ENCODE measurements at regions not wholly inside any gene's neighbourhood (a gene's known extent, or its start where the extent isn't known, plus 50 kb on each side); places are given as distances from the start of the nearest gene placed in this dataset.
"Not testable (repeated sequence)": the region's sequence is repeated elsewhere in the genome, so short reads cannot be mapped to it uniquely, and the experiment has no call there.

DNA sequence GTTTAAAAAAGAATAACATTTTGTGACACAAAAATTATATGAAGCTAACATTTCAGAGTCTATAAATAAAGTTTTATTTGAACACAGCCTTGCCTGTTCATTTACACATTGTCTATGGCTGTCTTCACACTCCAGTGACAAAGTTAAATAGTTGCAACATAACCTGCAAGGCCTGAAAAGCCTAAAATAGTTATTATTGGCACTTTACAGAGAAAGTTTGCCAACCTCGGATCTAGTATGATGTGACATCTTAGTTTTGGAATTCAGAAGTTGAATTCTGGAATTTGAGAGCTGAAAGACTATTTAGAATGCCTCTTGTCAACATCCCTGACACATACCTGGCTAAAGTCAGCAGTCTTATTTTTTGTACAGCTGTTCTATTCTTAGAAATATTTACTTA lies 68.3 kb downstream of the DYRK2 start:
- H3K4me3 ChIP-seq (ENCODE audit: low read depth, low read length): no peak overlapping the region
- TF ChIP-seq, protein P1, sequence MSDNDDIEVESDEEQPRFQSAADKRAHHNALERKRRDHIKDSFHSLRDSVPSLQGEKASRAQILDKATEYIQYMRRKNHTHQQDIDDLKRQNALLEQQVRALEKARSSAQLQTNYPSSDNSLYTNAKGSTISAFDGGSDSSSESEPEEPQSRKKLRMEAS (IDR thresholded peaks at IDR 0.05; ENCODE audit: low read depth, low read length): no peak
- TF ChIP-seq MYC (IDR thresholded peaks at IDR 0.05; ENCODE audit: low read depth, low read length): no peak
- TF ChIP-seq, protein P2, sequence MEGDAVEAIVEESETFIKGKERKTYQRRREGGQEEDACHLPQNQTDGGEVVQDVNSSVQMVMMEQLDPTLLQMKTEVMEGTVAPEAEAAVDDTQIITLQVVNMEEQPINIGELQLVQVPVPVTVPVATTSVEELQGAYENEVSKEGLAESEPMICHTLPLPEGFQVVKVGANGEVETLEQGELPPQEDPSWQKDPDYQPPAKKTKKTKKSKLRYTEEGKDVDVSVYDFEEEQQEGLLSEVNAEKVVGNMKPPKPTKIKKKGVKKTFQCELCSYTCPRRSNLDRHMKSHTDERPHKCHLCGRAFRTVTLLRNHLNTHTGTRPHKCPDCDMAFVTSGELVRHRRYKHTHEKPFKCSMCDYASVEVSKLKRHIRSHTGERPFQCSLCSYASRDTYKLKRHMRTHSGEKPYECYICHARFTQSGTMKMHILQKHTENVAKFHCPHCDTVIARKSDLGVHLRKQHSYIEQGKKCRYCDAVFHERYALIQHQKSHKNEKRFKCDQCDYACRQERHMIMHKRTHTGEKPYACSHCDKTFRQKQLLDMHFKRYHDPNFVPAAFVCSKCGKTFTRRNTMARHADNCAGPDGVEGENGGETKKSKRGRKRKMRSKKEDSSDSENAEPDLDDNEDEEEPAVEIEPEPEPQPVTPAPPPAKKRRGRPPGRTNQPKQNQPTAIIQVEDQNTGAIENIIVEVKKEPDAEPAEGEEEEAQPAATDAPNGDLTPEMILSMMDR (IDR thresholded peaks at IDR 0.05; ENCODE audit: low read depth, low read length): no peak
- no peak for TF ChIP-seq POLR2A (IDR thresholded peaks at IDR 0.05; ENCODE audit: extremely low read depth, insufficient read length)
- no peak for DNase-seq (ENCODE audit: low read depth)

DNA sequence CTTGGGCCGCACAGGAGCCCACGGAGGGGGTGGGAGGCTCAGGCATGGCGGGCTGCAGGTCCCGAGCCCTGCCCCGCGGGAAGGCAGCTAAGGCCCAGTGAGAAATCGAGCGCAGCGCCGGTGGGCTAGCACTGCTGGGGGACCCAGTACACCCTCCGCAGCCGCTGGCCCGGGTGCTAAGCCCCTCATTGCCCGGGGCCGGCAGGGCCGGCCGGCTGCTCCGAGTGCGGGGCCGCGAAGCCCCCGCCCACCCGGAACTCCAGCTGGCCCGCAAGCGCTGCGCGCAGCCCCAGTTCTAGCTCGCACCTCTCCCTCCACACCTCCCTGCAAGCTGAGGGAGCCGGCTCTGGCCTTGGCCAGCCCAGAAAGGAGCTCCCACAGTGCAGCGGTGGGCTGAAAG lies 70.8 kb downstream of the DYRK2 start:
- H3K4me3 ChIP-seq (ENCODE audit: low read depth, low read length); DNase-seq (ENCODE audit: low read depth): not testable (repeated sequence)

DNA sequence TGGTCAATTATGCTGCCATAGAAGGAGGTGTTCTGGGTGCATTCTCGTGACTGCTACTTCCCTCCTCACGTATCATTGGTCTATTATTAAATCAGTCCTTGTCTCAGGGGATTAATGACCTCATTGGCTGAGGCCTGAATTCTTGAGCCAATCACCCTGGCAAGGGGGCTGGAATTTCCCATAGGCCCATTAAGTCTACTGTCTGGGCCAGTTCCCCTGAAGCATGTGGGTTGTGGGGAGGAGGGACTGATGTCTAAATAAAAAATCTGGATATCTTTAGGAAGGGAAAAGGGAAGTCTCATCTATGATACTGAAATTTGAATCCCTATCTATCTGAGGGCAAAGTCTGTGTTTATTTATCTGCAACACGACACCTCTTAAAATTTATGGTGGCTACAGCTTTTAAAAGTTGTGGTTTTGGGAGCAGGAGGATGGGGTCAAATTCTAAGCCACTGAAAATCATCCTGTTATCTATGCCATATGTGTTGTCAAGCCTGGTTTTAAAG lies 71.9 kb downstream of the DYRK2 start:
- DNase-seq (ENCODE audit: low read depth): no peak
- no peak overlapping the region for H3K4me3 ChIP-seq (ENCODE audit: low read depth, low read length)
- TF ChIP-seq MYC (IDR thresholded peaks at IDR 0.05; ENCODE audit: low read depth, low read length): no peak
- TF ChIP-seq, protein P2 (IDR thresholded peaks at IDR 0.05; ENCODE audit: low read depth, low read length): no peak
- TF ChIP-seq, protein P1 (IDR thresholded peaks at IDR 0.05; ENCODE audit: low read depth, low read length): no peak
- no peak for TF ChIP-seq POLR2A (IDR thresholded peaks at IDR 0.05; ENCODE audit: extremely low read depth, insufficient read length)

DNA sequence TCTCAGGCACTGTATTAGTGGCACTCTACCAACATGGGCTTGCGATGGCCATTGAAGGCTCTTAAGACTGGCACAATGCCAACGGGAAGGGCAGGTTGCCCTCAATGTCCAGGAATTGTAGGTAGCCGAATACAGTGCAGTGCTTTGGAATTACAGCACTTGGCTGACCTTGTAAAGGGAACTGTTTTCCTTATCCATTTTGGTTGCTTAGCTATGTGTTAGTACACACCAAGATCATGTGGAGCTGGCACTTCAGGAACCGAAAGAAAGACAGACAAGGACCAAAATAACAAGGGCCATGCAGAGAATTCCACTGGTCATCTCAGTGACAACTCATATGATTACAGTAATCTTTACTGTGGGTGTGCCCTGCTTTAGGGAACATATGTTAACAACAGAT lies 72.7 kb downstream of the DYRK2 start:
- H3K4me3 ChIP-seq (ENCODE audit: low read depth, low read length): no peak overlapping the region

DNA sequence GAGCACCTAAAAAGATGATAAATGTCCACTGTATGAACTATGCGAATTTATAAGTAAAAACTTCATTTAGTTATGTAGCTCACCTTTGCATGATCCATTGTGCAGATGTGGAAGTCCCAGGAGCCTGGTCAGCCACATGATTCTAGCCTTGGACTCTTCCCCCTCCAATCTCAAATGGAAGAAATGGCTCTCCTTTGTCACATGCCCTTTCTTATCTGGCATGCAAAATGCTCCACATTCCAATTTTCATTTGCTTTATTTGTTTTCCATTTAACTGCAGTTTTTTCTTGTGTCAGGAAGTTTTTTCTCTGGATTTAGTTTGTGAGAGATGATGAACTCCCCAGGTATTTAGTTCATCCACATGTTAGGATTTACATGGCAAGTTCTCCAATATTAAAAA lies 73.8 kb downstream of the DYRK2 start:
- TF ChIP-seq MYC (IDR thresholded peaks at IDR 0.05; ENCODE audit: low read depth, low read length) (no peak), POLR2A (IDR thresholded peaks at IDR 0.05; ENCODE audit: extremely low read depth, insufficient read length) (no peak)
- TF ChIP-seq, protein P1 (IDR thresholded peaks at IDR 0.05; ENCODE audit: low read depth, low read length): no peak
- TF ChIP-seq, protein P2 (IDR thresholded peaks at IDR 0.05; ENCODE audit: low read depth, low read length): no peak
- H3K4me3 ChIP-seq (ENCODE audit: low read depth, low read length): no peak overlapping the region
- no peak for DNase-seq (ENCODE audit: low read depth)

More for the DNA sequence above, 72.7 kb downstream of the DYRK2 start:
- TF ChIP-seq, protein P1 (IDR thresholded peaks at IDR 0.05; ENCODE audit: low read depth, low read length): no peak
- TF ChIP-seq POLR2A (IDR thresholded peaks at IDR 0.05; ENCODE audit: extremely low read depth, insufficient read length) (no peak), MYC (IDR thresholded peaks at IDR 0.05; ENCODE audit: low read depth, low read length) (no peak)
- TF ChIP-seq, protein P2 (IDR thresholded peaks at IDR 0.05; ENCODE audit: low read depth, low read length): no peak
- no peak for DNase-seq (ENCODE audit: low read depth)

DNA sequence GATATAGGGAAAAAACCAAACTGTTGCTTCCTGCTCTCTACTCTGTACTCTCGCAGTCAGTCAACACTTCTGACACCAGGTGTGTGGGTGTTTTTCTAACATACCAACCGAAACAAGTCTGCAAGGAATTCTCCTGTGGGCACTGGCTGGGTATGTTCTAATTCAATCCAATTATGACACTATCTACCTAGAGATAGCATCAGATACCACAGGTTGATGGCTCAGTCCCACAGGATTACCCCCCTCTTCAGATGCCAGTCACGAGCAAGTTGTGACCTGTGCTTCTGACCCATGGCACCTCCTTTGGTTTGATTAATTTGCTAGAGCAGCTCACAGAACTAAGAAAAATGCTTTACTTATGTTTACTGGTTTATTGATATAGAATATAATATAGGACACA lies 78.3 kb downstream of the DYRK2 start:
- TF ChIP-seq, protein P2 (IDR thresholded peaks at IDR 0.05; ENCODE audit: low read depth, low read length): no peak
- TF ChIP-seq, protein P1 (IDR thresholded peaks at IDR 0.05; ENCODE audit: low read depth, low read length): no peak
- TF ChIP-seq POLR2A (IDR thresholded peaks at IDR 0.05; ENCODE audit: extremely low read depth, insufficient read length): no peak
- no peak for TF ChIP-seq MYC (IDR thresholded peaks at IDR 0.05; ENCODE audit: low read depth, low read length)
- no peak overlapping the region for H3K4me3 ChIP-seq (ENCODE audit: low read depth, low read length)
- no peak for DNase-seq (ENCODE audit: low read depth)

Data from NB4 (cell line).